Adipocyte (in vitro differentiated cells): ENCODE measurements at regions not wholly inside any gene's neighbourhood (a gene's known extent, or its start where the extent isn't known, plus 50 kb on each side); places are given as distances from the start of the nearest gene placed in this dataset.

ENCODE experiments used
- DNase-seq: peaks from one replicate; pipeline ENCODE4 v3.0.0-alpha.2; 2015; ENCODE audit warnings: low read depth
- H3K27me3 ChIP-seq: replicated peaks from 2 replicates; pipeline ENCODE4 v1.7.0; 2013; ENCODE audit warnings: mild to moderate bottlenecking, low read length, moderate library complexity; ENCODE audit not compliant: control insufficient read depth, insufficient read depth
- H3K36me3 ChIP-seq: 2 replicates; pipeline ENCODE4 v1.7.0; 2013; ENCODE audit warnings: low read length, mild to moderate bottlenecking, moderate library complexity; ENCODE audit not compliant: control insufficient read depth, insufficient read depth, severe bottlenecking
- H3K4me1 ChIP-seq: 2 replicates; pipeline ENCODE4 v1.7.0; 2013; ENCODE audit warnings: mild to moderate bottlenecking, low read length, moderate library complexity; ENCODE audit not compliant: control insufficient read depth, insufficient read depth
- H3K4me3 ChIP-seq: 2 replicates; pipeline ENCODE4 v1.7.0; 2013; ENCODE audit warnings: mild to moderate bottlenecking, low read length, moderate library complexity
- H3K9ac ChIP-seq: 2 replicates; pipeline ENCODE4 v1.7.0; 2013; ENCODE audit warnings: mild to moderate bottlenecking, low read length, moderate library complexity
- H3K9me3 ChIP-seq: 2 replicates; pipeline ENCODE4 v1.7.0; 2013; ENCODE audit warnings: mild to moderate bottlenecking, low read length, moderate library complexity; ENCODE audit not compliant: control insufficient read depth

DNA sequence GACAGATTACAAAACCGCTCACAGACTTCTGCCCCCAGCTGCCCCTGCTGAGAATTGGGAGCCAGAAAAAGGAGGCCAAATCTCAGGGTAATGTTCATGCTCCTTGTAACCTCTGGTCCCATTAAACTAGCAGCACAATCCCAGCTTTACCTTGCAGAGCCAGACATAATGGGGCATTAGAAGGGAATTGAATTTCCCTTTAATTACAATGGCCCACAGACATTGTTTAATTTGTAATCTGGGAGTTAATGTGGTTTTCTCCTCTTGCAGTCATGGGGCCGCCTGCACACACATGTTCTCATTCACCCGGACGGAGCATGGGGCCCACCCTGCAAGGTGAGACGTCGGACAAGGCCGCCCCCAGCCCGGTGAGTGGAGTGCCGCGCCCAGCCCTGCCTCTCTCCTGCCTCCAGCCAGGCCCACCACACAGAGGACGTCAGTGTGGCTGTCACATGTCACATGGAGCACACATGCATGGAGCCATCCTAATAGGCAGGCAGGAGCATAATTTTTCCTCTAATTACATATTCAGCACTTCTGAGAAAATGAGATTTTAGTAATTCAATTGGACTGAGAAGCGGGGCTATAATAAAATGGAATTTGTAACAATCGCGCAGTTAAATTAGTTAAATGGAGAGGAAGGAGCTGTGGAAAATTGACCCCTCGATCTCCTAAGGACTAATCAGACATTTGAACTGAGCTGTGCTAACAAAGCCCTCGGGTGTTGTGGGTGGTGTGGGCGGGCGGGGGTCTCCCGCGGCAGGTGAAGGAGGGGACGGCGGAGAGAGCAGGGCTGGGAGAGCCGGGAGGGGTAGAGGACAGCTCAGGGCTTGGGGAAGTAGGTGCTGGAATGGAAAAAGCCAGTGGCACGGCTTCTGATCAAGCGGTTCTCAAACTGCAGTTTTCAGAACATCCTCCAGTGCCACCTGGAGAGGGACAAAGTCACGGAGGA is 87.7 kb downstream of the ENGASE start:
- no peaks in the 10 kb centered on the region for H3K9me3 ChIP-seq
- no peaks in the 10 kb centered on the region for H3K36me3 ChIP-seq
- peaks cover 75% of the 10 kb centered on the region for H3K27me3 ChIP-seq
- H3K4me3 ChIP-seq, result no peak overlapping the region
- H3K4me1 ChIP-seq, result no peaks in the 10 kb centered on the region
- no peak for DNase-seq
- no peak overlapping the region for H3K9ac ChIP-seq

DNA sequence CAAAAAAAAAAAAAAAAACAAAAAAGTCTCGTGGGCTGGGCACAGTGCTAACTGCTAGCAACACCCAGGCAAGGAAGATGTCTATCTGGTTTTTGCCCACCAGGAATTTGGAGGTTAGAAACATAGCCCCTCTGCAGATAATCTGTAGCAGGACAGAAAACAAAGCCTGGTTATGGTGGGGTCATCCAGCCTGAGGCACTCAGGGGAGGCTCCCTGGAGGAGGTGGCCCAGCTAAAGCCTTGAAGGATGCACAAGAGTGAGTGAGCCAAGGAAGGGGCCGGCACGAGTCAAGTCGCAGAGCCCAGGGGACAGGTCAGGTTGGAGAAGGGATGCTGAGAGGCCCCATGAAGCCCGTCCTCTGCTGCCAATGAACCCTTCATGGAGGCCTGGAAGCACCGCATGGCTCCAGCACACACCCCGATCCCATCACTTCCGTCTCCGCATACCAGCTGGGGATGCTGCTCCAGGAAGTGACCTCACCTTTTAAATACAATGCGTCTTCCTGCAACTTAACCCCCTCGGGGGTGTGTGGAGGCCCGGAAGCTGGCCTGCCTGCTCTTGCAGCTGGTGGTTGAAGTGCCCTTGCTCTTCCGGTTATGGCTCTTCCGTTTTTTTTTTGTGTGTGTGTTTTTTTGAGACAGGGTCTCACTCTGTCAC is 86.5 kb downstream of the ENGASE start:
- H3K9ac ChIP-seq, result no peak overlapping the region
- no peak overlapping the region for H3K4me3 ChIP-seq
- H3K36me3 ChIP-seq, result no peaks in the 10 kb centered on the region
- no peaks in the 10 kb centered on the region for H3K9me3 ChIP-seq
- no peaks in the 10 kb centered on the region for H3K4me1 ChIP-seq
- peaks cover 69% of the 10 kb centered on the region for H3K27me3 ChIP-seq
- no peak for DNase-seq

DNA sequence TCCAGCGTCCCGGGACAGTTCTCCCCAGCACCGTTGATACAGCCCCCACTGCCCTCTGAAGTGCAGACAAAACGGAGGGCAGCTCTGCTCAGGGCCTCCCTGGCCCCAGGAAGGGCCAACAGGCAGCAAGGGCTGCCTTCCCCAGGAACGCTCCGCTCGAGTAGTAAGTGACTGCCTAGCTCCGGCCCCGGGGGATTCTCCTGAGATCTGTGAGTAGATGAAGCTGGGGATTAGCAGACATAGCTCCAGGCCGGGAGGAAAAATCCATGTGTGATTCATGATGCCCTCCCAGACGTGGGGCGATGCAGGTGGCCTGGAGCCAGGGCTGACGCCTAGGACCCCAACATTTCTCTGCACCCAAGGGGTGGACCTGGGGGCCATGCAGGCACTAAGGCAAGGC is 85.3 kb downstream of the ENGASE start:
- Histone ChIP-seq H3K27me3 (peaks cover 67% of the 10 kb centered on the region), H3K9me3 (no peaks in the 10 kb centered on the region), H3K4me3 (no peak overlapping the region), H3K9ac (no peak overlapping the region), H3K36me3 (no peaks in the 10 kb centered on the region), H3K4me1 (no peaks in the 10 kb centered on the region)
- DNase-seq, result no peak

GRCh38 chr17:79159471-79159870 is 84.8 kb downstream of the ENGASE start:
- no peak overlapping the region for H3K9ac ChIP-seq
- no peaks in the 10 kb centered on the region for H3K4me1 ChIP-seq
- H3K27me3 ChIP-seq, result peaks cover 64% of the 10 kb centered on the region
- no peaks in the 10 kb centered on the region for H3K36me3 ChIP-seq
- H3K9me3 ChIP-seq, result no peaks in the 10 kb centered on the region
- H3K4me3 ChIP-seq, result no peak overlapping the region
- no peak for DNase-seq

GRCh38 chr17:79156463-79157095 is 82.0 kb downstream of the ENGASE start:
- no peaks in the 10 kb centered on the region for H3K9me3 ChIP-seq

GRCh38 chr17:79155701-79156100 is 81.1 kb downstream of the ENGASE start:
- Histone ChIP-seq H3K4me1 (no peaks in the 10 kb centered on the region), H3K9ac (no peak overlapping the region), H3K27me3 (peaks cover 61% of the 10 kb centered on the region), H3K4me3 (no peak overlapping the region), H3K9me3 (no peaks in the 10 kb centered on the region), H3K36me3 (no peaks in the 10 kb centered on the region)
- no peak for DNase-seq

More at GRCh38 chr17:79156463-79157095, 82.0 kb downstream of the ENGASE start:
- H3K27me3 ChIP-seq, result peaks cover 66% of the 10 kb centered on the region
- no peak for DNase-seq
- no peak overlapping the region for H3K4me3 ChIP-seq
- H3K9ac ChIP-seq, result no peak overlapping the region
- no peaks in the 10 kb centered on the region for H3K36me3 ChIP-seq
- no peaks in the 10 kb centered on the region for H3K4me1 ChIP-seq

- no peak for DNase-seq
- Histone ChIP-seq H3K9me3 (no peaks in the 10 kb centered on the region), H3K4me1 (no peaks in the 10 kb centered on the region), H3K36me3 (no peaks in the 10 kb centered on the region), H3K4me3 (no peak overlapping the region), H3K9ac (no peak overlapping the region), H3K27me3 (peaks cover 60% of the 10 kb centered on the region)
Measured at GRCh38 chr17:79154951-79155585, 80.4 kb downstream of the ENGASE start.

GRCh38 chr17:79154446-79154845 is 79.8 kb downstream of the ENGASE start:
- Histone ChIP-seq H3K4me3 (no peak overlapping the region), H3K27me3 (peaks cover 54% of the 10 kb centered on the region), H3K9ac (no peak overlapping the region), H3K36me3 (no peaks in the 10 kb centered on the region), H3K9me3 (no peaks in the 10 kb centered on the region), H3K4me1 (no peaks in the 10 kb centered on the region)
- no peak for DNase-seq

- no peak for DNase-seq
- Histone ChIP-seq H3K9me3 (no peaks in the 10 kb centered on the region), H3K4me1 (no peaks in the 10 kb centered on the region), H3K4me3 (no peak overlapping the region), H3K9ac (no peak overlapping the region), H3K36me3 (no peaks in the 10 kb centered on the region), H3K27me3 (peaks cover 45% of the 10 kb centered on the region)
Measured at GRCh38 chr17:79153367-79154130, 78.9 kb downstream of the ENGASE start.

DNA sequence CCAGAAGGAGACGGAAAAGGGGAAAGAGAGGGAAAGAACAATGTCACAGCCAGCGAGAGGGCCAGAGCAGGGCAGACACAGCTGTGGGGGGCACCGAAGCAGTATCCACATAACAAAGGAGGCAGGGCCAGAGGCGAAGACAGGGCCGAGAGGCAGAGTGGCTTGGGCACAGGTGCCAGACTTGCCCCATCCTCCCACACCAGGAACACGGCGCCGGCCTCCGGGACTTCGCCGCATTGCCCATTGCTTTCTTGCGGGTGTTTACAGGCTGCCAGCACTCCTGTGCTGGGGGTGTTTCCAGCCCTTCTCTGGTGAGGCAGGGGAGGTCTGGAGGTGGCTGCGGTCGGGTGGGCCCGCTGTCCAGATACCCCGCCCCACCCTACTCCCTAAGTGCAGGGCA is 78.0 kb downstream of the ENGASE start:
- Histone ChIP-seq H3K36me3 (no peaks in the 10 kb centered on the region), H3K27me3 (peaks cover 41% of the 10 kb centered on the region), H3K4me1 (no peaks in the 10 kb centered on the region), H3K9ac (no peak overlapping the region), H3K4me3 (no peak overlapping the region), H3K9me3 (no peaks in the 10 kb centered on the region)
- DNase-seq, result no peak
